GM19372 (cell line): ENCODE measurements at regions not wholly inside any gene's neighbourhood (a gene's known extent, or its start where the extent isn't known, plus 50 kb on each side); places are given as distances from the start of the nearest gene placed in this dataset.
"Not testable (repeated sequence)": the region's sequence is repeated elsewhere in the genome, so short reads cannot be mapped to it uniquely, and the experiment has no call there.

ENCODE experiments used
- ATAC-seq: cut with Tn5 transposase; IDR thresholded peaks from one replicate; pipeline ENCODE4 v1.9.1; 2021; ENCODE audit warnings: mild to moderate bottlenecking, low read depth, moderate library complexity; ENCODE audit not compliant: unreplicated experiment

- ATAC-seq, result no peak
Measured at GRCh38 chr15:81839387-81839786, 206.4 kb downstream of the MEX3B start.

GRCh38 chr15:81835731-81836130 is 210.1 kb downstream of the MEX3B start:
- no peak for ATAC-seq

- ATAC-seq, result no peak
Measured at GRCh38 chr15:81830520-81830919, 215.3 kb downstream of the MEX3B start.

GRCh38 chr15:81829918-81830317 is 215.9 kb downstream of the MEX3B start:
- no peak for ATAC-seq

- no peak for ATAC-seq
Measured at GRCh38 chr15:81828135-81828534, 217.7 kb downstream of the MEX3B start.

GRCh38 chr15:81825136-81825535 is 220.7 kb downstream of the MEX3B start:
- no peak for ATAC-seq

GRCh38 chr15:81822587-81822986 is 223.2 kb downstream of the MEX3B start:
- ATAC-seq, result not testable (repeated sequence)

GRCh38 chr15:81819924-81820635 is 225.7 kb downstream of the MEX3B start:
- ATAC-seq, result no peak

- no peak for ATAC-seq
Measured at GRCh38 chr15:81814882-81815455, 230.8 kb downstream of the MEX3B start.

GRCh38 chr15:81813215-81813614 is 232.6 kb downstream of the MEX3B start:
- no peak for ATAC-seq

GRCh38 chr15:81812456-81812855 is 233.4 kb downstream of the MEX3B start:
- ATAC-seq, result no peak

GRCh38 chr15:81811736-81812135 is 234.1 kb downstream of the MEX3B start:
- ATAC-seq, result no peak

GRCh38 chr15:81809543-81809942 is 236.3 kb downstream of the MEX3B start:
- ATAC-seq, result no peak

- ATAC-seq, result no peak
Measured at GRCh38 chr15:81807806-81808205, 238.0 kb downstream of the MEX3B start.

- no peak for ATAC-seq
Measured at GRCh38 chr15:81807186-81807585, 238.6 kb downstream of the MEX3B start.

- ATAC-seq, result no peak
Measured at GRCh38 chr15:81795899-81796298, 249.9 kb downstream of the MEX3B start.

GRCh38 chr15:81792646-81793045 is 253.2 kb downstream of the MEX3B start:
- no peak for ATAC-seq

- ATAC-seq, result not testable (repeated sequence)
Measured at GRCh38 chr15:81791322-81791721, 254.5 kb downstream of the MEX3B start.

GRCh38 chr15:81789403-81789802 is 256.4 kb downstream of the MEX3B start:
- no peak for ATAC-seq

- ATAC-seq, result no peak
Measured at GRCh38 chr15:81786776-81787175, 259.0 kb downstream of the MEX3B start.

- no peak for ATAC-seq
Measured at GRCh38 chr15:81785679-81786078, 260.1 kb downstream of the MEX3B start.

GRCh38 chr15:81785181-81785580 is 260.6 kb downstream of the MEX3B start:
- ATAC-seq, result no peak
